Effector memory CD4-positive, alpha-beta T cell (primary cell): ENCODE measurements at regions not wholly inside any gene's neighbourhood (a gene's known extent, or its start where the extent isn't known, plus 50 kb on each side); places are given as distances from the start of the nearest gene placed in this dataset.

ENCODE experiments used
- DNase-seq, 3 donors: peaks; one replicate each; pipeline ENCODE4 v3.0.0-alpha.2; 2020
- H3K27ac ChIP-seq: 2 replicates; pipeline ENCODE4 v1.7.0; 2013; ENCODE audit warnings: mild to moderate bottlenecking, low read length, moderate library complexity; ENCODE audit not compliant: insufficient read depth, poor library complexity, severe bottlenecking
- H3K27me3 ChIP-seq: replicated peaks from 2 replicates; pipeline ENCODE4 v1.7.0; 2013; ENCODE audit warnings: mild to moderate bottlenecking, low read length; ENCODE audit not compliant: insufficient read depth, control insufficient read depth, poor library complexity, severe bottlenecking
- H3K36me3 ChIP-seq: 2 replicates; pipeline ENCODE4 v1.7.0; 2013; ENCODE audit warnings: mild to moderate bottlenecking, low read length, moderate library complexity; ENCODE audit not compliant: control insufficient read depth, insufficient read depth
- H3K4me1 ChIP-seq: 2 replicates; pipeline ENCODE4 v1.7.0; 2013; ENCODE audit warnings: low read length, mild to moderate bottlenecking; ENCODE audit not compliant: control insufficient read depth, insufficient read depth, poor library complexity, severe bottlenecking
- H3K4me3 ChIP-seq: 2 replicates; pipeline ENCODE4 v1.7.0; 2013; ENCODE audit warnings: low read length, low read depth, mild to moderate bottlenecking; ENCODE audit not compliant: insufficient read depth, poor library complexity, severe bottlenecking
- H3K9me3 ChIP-seq: 2 replicates; pipeline ENCODE4 v1.7.0; 2013; ENCODE audit warnings: mild to moderate bottlenecking, low read length, moderate library complexity; ENCODE audit not compliant: control insufficient read depth

DNA sequence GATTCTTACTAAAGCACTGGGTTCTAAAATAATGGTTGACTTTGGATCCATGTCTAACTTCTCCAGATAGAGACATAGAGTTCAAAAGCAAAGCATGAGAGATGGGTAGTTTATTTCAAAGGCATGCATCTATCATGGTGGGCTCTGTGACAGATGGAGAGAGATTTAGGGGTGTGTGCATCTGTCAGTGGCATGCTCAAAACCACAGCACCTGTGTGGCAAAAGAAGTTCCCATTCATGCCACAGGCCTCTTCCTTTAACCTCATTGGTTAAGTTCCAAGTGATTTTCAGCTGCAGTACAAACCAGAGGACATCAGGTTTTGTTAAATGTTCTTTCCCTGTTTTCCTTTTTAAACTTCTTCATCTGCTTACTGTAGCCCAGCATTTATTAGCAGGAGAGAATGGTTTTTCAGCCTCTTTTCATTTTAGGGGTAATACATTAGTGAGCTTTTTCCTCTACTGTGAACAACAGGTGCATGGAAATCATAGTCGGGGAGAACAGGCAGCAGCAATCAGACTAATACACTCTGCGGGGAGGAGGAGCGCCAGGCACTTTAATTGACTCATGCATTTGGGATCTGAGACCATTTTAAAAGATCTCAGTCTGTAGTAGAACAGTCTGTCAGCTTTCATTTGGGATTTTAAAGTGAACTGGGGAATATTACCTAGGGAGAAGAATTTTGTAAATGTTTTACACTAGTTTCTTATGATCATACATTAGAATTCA lies 52.4 kb upstream of the UPP2 start:
- no peaks in the 10 kb centered on the region for H3K36me3 ChIP-seq

DNA sequence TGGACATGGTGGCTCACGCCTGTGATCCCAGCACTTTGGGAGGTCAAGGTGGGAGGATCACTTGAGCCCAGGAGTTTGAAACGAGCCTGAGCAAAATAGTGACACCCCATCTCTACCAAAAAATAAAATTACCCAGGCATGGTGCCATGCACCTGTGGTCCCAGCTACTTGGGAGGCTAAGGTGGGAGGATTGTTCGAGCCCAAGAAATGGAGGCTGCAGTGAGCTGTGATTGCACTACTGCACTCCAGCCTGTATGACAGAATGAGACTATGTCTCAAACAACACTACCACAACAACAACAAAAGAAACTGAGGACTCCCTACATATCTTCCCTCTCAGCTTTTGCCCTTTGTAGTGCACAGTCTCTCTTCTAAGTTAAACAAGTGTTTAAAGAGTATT lies 53.3 kb upstream of the UPP2 start:
- H3K27ac ChIP-seq, result no peak overlapping the region
- H3K9me3 ChIP-seq, result no peaks in the 10 kb centered on the region
- H3K36me3 ChIP-seq, result no peaks in the 10 kb centered on the region
- DNase-seq, result no peak
- H3K4me1 ChIP-seq, result no peaks in the 10 kb centered on the region
- no peak overlapping the region for H3K4me3 ChIP-seq
- H3K27me3 ChIP-seq, result peaks cover 7% of the 10 kb centered on the region

More for the DNA sequence above, 52.4 kb upstream of the UPP2 start:
- Histone ChIP-seq H3K9me3 (no peaks in the 10 kb centered on the region), H3K4me1 (no peaks in the 10 kb centered on the region), H3K4me3 (no peak overlapping the region), H3K27ac (no peak overlapping the region), H3K27me3 (peaks cover 7% of the 10 kb centered on the region)
- no peak for DNase-seq

DNA sequence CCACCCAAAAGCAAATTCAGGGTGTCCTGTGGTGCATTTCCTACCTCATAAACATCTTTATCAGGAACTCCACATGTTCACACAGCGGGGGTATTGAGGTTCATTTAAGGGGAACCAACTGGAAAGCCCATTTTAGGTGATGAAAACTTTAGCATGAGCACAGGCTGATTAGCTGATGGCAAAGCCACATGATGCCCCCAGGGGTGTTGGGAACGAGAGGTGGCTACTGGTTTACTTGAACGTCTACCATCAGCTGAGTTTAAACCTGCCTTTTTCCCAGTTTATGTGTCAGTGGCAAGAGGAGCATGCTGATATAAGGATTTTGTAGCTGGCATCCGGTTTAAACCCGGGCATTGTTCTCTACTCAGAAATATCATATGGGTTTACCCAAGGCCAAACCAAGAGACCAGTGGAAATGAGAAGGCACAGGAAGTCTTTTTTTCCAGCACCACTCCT lies 54.5 kb upstream of the UPP2 start:
- Histone ChIP-seq H3K27me3 (peaks cover 7% of the 10 kb centered on the region), H3K36me3 (no peaks in the 10 kb centered on the region), H3K27ac (no peak overlapping the region), H3K4me1 (no peaks in the 10 kb centered on the region), H3K4me3 (no peak overlapping the region), H3K9me3 (no peaks in the 10 kb centered on the region)
- no peak for DNase-seq

DNA sequence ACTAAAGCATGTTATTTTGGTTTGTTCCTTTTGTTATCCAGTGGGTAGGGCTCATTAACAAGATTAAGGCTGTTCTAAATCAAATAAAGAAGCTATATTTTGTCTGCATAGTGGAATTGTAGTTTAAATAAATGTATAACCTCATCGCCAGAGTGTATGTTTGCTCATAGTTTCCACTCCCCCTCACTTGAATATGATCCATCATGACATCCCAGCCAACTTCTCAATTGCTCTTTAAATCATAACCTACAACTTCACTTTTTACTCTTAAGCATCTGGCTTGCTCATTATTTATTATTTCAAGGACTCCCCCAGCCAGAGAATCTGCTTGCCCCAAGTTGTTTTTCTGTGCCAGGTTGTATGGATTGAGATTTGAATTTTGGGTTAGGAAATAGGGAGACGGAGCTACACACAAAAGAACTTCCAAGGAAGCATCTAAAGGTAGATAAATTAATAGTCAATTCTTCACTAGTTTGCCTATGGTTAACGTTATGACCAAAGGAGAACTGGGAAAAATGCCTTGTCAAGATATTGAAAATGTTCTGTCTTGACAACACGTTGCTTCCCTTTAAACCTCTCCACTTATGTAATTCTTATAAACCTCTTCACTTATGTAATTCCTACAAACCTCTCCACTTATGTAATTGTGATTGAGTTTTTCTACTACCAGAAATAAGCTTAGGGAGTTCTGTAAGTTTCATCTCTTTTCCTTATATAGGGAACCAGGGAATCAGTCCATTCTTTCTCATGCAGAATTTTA lies 55.4 kb upstream of the UPP2 start:
- Histone ChIP-seq H3K27ac (no peak overlapping the region), H3K4me1 (no peaks in the 10 kb centered on the region), H3K9me3 (no peaks in the 10 kb centered on the region), H3K27me3 (peaks cover 7% of the 10 kb centered on the region), H3K4me3 (no peak overlapping the region), H3K36me3 (no peaks in the 10 kb centered on the region)
- DNase-seq, result no peak

DNA sequence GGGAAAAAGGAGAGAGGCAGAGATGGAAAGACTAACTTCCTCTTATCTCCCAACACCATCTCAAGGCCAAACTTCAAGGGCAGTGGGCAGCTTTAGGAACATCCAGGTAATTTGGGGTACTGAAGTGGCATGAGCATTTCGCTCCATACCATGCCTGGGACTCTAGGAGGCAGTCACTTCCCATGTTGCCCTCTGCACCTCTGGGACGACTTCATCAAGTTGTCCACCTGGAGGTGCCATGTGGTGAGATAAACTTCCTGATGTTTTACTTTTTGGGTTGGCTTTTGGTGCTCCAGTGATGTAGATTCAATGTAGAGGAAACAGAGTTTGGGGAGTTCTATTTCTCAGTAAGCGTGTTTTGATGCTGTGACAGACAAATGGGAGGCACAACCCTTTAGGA lies 56.3 kb upstream of the UPP2 start:
- no peak for DNase-seq
- H3K27ac ChIP-seq, result no peak overlapping the region
- peaks cover 7% of the 10 kb centered on the region for H3K27me3 ChIP-seq
- no peak overlapping the region for H3K4me3 ChIP-seq
- no peaks in the 10 kb centered on the region for H3K36me3 ChIP-seq
- no peaks in the 10 kb centered on the region for H3K9me3 ChIP-seq
- H3K4me1 ChIP-seq, result no peaks in the 10 kb centered on the region

DNA sequence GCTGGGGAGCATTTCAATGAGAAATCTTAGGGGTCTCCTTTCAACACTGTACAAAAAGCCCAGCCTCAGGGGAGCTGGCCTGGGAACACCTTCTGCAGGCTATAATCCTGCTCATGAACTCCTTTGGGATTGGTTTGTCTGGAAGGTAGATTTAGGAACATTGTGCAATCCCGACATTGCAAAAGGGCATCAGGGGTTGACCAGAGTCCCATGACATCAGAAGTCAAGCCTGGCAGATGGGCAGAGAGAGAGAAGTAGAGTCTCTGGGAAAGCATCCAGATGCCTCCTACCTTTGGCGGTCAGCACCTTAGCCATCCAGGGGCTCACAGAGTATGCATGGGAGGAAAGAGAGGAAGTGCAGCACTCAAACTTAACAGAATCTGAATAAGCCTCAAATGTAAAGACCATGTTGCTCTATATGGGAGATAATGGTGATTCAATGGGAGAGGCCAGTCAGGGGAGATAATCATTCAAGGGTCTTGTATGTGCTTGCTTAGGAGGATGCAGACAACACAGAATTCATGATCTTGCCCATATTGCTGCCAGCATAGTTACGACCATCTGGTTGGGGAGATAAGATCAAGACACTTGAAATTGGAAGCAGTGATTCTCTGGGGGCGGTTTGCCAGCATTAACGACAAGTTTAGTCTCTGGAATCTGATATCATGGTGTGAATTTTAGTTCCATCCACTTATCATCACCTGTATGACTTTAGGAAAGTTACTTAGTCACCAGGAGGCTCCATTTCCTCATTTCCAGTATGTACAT lies 58.3 kb upstream of the UPP2 start:
- H3K9me3 ChIP-seq, result no peaks in the 10 kb centered on the region
- peaks cover 7% of the 10 kb centered on the region for H3K27me3 ChIP-seq
- H3K4me3 ChIP-seq, result no peak overlapping the region
- no peaks in the 10 kb centered on the region for H3K36me3 ChIP-seq
- H3K27ac ChIP-seq, result no peak overlapping the region
- no peak for DNase-seq
- H3K4me1 ChIP-seq, result no peaks in the 10 kb centered on the region

DNA sequence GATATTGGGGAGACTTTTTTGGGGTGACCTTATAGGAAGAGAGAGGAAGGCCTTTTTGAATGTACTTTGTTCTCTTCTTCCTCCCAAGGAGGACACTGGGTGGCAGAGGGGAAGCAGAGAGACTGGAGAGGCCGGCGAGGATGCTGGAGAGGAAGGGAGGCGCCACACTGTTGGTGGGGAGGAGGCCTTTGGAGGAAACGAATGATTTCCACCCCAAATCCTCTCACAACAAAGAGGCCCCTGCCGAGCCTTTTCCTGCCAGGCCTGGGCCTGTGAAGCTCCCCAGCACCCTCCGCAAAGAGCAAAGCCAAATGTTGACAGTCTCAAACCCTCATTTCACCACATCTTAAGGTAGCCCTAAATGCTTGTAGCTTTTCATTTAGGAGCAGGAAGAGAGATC lies 59.0 kb upstream of the UPP2 start:
- H3K27ac ChIP-seq, result no peak overlapping the region
- DNase-seq, result no peak
- H3K4me1 ChIP-seq, result no peaks in the 10 kb centered on the region
- H3K27me3 ChIP-seq, result peaks cover 7% of the 10 kb centered on the region
- H3K9me3 ChIP-seq, result no peaks in the 10 kb centered on the region
- H3K36me3 ChIP-seq, result no peaks in the 10 kb centered on the region
- no peak overlapping the region for H3K4me3 ChIP-seq

DNA sequence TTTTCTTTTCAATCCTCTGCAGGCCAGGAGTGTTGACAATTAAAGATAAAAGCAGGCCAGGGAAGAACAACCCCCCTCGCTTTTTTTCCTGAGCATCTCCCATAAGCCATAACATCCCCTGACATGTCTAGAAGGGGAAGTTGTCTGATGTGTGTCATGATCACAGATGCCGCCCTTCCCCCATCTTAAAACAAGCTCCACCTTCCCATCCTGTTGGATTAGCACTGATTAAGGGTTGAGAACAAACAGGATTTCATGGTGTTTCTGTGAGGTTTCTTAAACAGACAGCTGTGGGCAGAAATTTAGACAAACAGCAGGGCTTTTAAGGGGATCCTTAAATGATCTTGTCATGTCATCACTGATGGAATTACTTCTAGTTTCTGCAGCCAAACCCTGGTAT lies 59.4 kb upstream of the UPP2 start:
- H3K9me3 ChIP-seq, result no peaks in the 10 kb centered on the region
- H3K36me3 ChIP-seq, result no peaks in the 10 kb centered on the region
- no peaks in the 10 kb centered on the region for H3K4me1 ChIP-seq
- H3K27me3 ChIP-seq, result peaks cover 7% of the 10 kb centered on the region
- H3K4me3 ChIP-seq, result no peak overlapping the region
- DNase-seq, result no peak
- H3K27ac ChIP-seq, result no peak overlapping the region

DNA sequence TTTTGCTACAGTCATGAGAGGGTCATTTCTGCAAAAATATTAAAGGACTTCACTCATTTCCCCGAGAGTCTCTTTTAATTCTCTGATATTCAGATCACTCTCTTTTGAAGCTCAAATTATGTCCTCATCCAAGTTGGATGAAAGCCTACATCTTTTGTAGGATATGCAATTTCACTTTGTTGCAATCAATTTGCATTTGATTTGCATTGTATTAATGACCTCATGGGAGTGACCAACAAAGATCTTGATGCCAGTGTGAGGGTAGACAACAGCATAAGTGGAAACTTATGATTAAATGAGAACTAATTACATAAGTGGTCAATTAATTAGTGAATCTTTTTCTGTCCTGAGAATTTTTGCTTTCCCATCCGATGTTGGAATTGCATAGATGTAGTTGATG lies 60.3 kb upstream of the UPP2 start:
- Histone ChIP-seq H3K4me3 (no peak overlapping the region), H3K27me3 (no peaks in the 10 kb centered on the region), H3K4me1 (no peaks in the 10 kb centered on the region), H3K36me3 (no peaks in the 10 kb centered on the region), H3K9me3 (no peaks in the 10 kb centered on the region), H3K27ac (no peak overlapping the region)
- DNase-seq, result no peak

DNA sequence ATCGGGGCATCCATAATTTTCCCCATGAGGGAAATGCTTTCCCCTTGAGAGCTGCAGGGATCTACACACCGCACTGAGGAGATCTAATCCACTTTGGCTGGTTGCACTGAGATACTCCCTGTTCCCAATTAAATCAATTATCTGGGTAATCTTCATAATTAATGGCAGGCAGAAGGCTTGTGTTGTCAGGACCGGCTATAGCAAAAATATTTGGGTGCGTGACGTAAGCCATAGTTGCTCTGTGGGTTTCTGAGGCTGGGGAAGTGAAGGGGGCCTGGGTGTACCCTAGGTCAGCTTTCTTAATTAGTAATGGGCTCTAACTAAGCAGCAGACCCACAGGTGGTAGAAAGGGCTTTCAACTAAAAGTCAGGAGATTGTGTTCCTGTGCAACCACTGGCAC lies 62.8 kb upstream of the UPP2 start:
- Histone ChIP-seq H3K9me3 (no peaks in the 10 kb centered on the region), H3K36me3 (no peaks in the 10 kb centered on the region), H3K4me3 (no peak overlapping the region), H3K27me3 (no peaks in the 10 kb centered on the region), H3K4me1 (no peaks in the 10 kb centered on the region), H3K27ac (no peak overlapping the region)
- DNase-seq, result no peak
